Mesodermal cell (in vitro differentiated cells): ENCODE measurements at regions not wholly inside any gene's neighbourhood (a gene's known extent, or its start where the extent isn't known, plus 50 kb on each side); places are given as distances from the start of the nearest gene placed in this dataset.

Experiments used
- H3K27ac ChIP-seq: 2 replicates; pipeline ENCODE4 v1.7.0; 2013; ENCODE audit warnings: mild to moderate bottlenecking, low read depth, low read length, moderate library complexity; ENCODE audit not compliant: severe bottlenecking
- H3K36me3 ChIP-seq: 2 replicates; pipeline ENCODE4 v1.7.1; 2013; ENCODE audit warnings: mild to moderate bottlenecking, low read length, moderate library complexity; ENCODE audit not compliant: control insufficient read depth, insufficient read depth
- H3K4me1 ChIP-seq: one replicate; pipeline ENCODE4 v1.7.1; 2013; ENCODE audit warnings: mild to moderate bottlenecking, low read length; ENCODE audit not compliant: insufficient read depth, control insufficient read depth, poor library complexity, severe bottlenecking
- H3K4me3 ChIP-seq: 2 replicates; pipeline ENCODE4 v1.7.0; 2013; ENCODE audit warnings: low read length, control low read depth, mild to moderate bottlenecking; ENCODE audit not compliant: insufficient read depth, poor library complexity, severe bottlenecking; ENCODE audit errors: extremely low read depth
- H3K9me3 ChIP-seq: 2 replicates; pipeline ENCODE4 v1.7.1; 2013; ENCODE audit warnings: mild to moderate bottlenecking, low read length, moderate library complexity; ENCODE audit not compliant: control insufficient read depth
- WGBS, 2 experiments: methylation state at CpG; one replicate each; pipeline ENCODE4 v1.1.5; 2013; ENCODE audit warnings: missing lambda C conversion rate in 2 of 2; ENCODE audit not compliant: insufficient coverage in 2 of 2; 5-methylcytosine and 5-hydroxymethylcytosine counted together

- no peaks in the 10 kb centered on the region for H3K36me3 ChIP-seq
- H3K9me3 ChIP-seq: no peaks in the 10 kb centered on the region
- peaks cover 30% of the 10 kb centered on the region for H3K4me1 ChIP-seq
- 86 to 93% methylated on average over 4 to 5 of the region's 5 CpGs for WGBS, 2 experiments
- H3K27ac ChIP-seq: no peak overlapping the region
- no peak overlapping the region for H3K4me3 ChIP-seq
These were observed 391.3 kb downstream of the GADD45G start for GRCh38 chr9:89996116-89996515.

DNA sequence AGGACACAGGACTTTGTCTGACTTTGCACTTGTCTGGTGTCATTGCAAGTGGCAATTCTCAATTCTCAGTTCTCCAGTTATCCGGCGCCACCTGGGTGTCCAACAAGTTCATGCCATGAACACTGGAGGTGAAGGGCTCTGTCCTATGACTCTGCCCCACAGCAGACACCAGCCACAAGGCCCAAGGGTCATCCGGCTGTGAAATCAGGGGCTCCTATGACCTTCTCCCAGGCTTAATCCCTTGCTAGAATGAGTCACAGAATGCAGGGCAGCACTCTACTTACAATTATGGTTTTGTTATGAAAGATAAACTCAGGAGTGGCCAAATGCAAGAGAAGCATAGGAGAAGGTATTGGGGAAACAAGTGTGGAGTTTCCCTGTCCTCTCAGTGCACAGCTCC lies 392.0 kb downstream of the GADD45G start:
- Histone ChIP-seq H3K4me1 (peaks cover 32% of the 10 kb centered on the region), H3K4me3 (no peak overlapping the region), H3K9me3 (no peaks in the 10 kb centered on the region), H3K36me3 (no peaks in the 10 kb centered on the region), H3K27ac (no peak overlapping the region)
- WGBS, 2 experiments: 92 to 100% methylated on average over 2 to 3 of the region's 3 CpGs

DNA sequence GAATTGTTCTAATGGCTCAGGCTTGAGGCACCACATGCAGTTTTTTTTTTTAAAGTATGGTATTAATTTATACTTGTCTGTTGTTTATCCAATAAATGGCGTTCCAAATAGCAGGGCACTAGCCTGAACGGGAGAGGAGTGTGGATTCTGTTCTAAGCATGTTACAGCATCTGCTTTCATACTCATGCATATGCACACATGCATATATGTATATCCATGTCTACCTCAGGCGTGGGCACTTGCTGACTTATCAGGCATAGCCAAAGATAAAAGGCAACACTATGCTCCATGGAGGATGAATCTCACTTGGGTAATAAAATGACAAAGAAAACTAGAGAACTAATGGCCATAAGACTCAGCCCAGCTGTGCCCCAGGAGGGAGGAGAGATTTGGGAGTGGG lies 393.8 kb downstream of the GADD45G start:
- Histone ChIP-seq H3K27ac (no peak overlapping the region), H3K9me3 (no peaks in the 10 kb centered on the region), H3K36me3 (no peaks in the 10 kb centered on the region), H3K4me1 (peaks cover 43% of the 10 kb centered on the region), H3K4me3 (no peak overlapping the region)
- 100% methylated on average over 1 of the region's 3 CpGs; no CpG with 5 or more reads in 1 of the 2 experiments for WGBS, 2 experiments

DNA sequence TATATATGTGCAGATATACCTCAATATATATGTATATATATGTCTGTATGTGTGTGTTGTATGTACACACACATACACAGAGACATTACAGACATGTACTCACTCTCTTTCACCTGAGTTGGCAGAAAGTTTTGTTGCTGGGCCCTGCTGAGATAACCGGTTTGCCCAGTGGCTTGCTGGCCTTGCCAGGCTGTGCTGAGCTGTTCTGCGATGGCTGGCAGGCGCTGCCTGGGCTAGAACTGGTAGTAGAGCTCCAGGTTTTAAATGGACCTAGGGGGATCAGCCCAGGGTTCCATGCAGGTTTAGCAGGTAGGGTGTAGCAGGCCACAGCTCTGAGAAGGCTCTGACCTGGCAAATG lies 394.3 kb downstream of the GADD45G start:
- no peak overlapping the region for H3K4me3 ChIP-seq
- H3K36me3 ChIP-seq: no peaks in the 10 kb centered on the region
- WGBS, 2 experiments: 93 to 100% methylated on average over 2 to 3 of the region's 3 CpGs
- H3K9me3 ChIP-seq: no peaks in the 10 kb centered on the region
- H3K27ac ChIP-seq: no peak overlapping the region
- H3K4me1 ChIP-seq: peaks cover 38% of the 10 kb centered on the region

GRCh38 chr9:89999534-90000370 lies 394.9 kb downstream of the GADD45G start:
- Histone ChIP-seq H3K9me3 (no peaks in the 10 kb centered on the region), H3K4me1 (peaks cover 33% of the 10 kb centered on the region), H3K36me3 (no peaks in the 10 kb centered on the region), H3K4me3 (no peak overlapping the region), H3K27ac (no peak overlapping the region)
- whole genome bisulfite sequencing, 2 experiments: 70 to 79% methylated on average over 9 to 11 of the region's 12 CpGs

- 89 to 94% methylated on average over 6 to 7 of the region's 7 CpGs for WGBS, 2 experiments
- no peaks in the 10 kb centered on the region for H3K36me3 ChIP-seq
- no peak overlapping the region for H3K4me3 ChIP-seq
- H3K27ac ChIP-seq: no peak overlapping the region
- peaks cover 33% of the 10 kb centered on the region for H3K4me1 ChIP-seq
- H3K9me3 ChIP-seq: no peaks in the 10 kb centered on the region
These were observed 396.1 kb downstream of the GADD45G start for GRCh38 chr9:90000925-90001324.

- no peak overlapping the region for H3K4me3 ChIP-seq
- 85 to 95% methylated on average over 6 to 7 of the region's 7 CpGs for WGBS, 2 experiments
These were observed 396.9 kb downstream of the GADD45G start for GRCh38 chr9:90001747-90002146.

DNA sequence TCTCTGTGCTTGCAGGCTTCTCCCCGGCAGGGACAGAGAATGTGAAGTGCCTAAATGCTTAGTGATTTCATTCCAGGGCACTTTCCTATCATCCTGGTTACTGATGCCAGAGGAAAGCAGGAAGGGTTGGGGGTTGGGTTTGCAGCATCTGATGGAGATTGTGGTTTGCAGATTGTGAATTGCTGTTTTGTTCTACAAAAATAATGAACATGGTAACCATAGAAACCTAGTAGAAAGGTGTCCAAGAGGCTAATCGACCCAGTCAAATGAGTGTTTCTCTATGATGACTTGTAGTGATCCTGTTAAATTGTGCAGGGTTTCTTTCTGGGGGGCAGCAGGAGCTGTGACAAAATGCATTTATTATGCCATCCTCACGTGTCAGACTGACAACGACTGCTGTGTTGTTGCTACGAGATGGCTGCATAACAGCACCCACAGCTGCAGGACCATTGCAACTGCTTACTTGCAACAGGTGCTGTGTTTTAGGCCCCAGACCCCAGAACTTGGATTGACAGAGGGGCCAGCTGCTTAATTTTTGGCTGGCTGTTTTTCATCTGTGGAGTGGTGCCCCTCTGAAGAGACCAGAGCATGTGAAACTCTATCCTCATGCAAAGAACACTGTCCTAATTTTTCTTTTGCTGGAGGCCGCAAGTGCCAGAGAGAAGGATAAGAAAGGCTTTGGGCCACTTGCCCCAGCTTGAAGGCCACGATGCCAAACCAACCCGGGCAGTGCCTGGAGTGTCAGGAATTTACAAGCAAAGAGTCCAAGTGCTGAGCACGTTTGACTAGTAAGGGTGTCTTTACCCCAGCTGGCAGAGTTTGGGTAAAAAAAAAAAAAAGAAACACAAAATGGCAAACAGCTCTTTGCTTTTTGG lies 397.8 kb downstream of the GADD45G start:
- H3K4me3 ChIP-seq: no peak overlapping the region
- WGBS, 2 experiments: 73 to 78% methylated on average over 7 to 8 of the region's 9 CpGs
- H3K4me1 ChIP-seq: peaks cover 36% of the 10 kb centered on the region
- no peaks in the 10 kb centered on the region for H3K36me3 ChIP-seq
- H3K27ac ChIP-seq: no peak overlapping the region
- no peaks in the 10 kb centered on the region for H3K9me3 ChIP-seq

More at GRCh38 chr9:90001747-90002146, 396.9 kb downstream of the GADD45G start:
- Histone ChIP-seq H3K4me1 (peaks cover 30% of the 10 kb centered on the region), H3K27ac (no peak overlapping the region), H3K9me3 (no peaks in the 10 kb centered on the region), H3K36me3 (no peaks in the 10 kb centered on the region)

DNA sequence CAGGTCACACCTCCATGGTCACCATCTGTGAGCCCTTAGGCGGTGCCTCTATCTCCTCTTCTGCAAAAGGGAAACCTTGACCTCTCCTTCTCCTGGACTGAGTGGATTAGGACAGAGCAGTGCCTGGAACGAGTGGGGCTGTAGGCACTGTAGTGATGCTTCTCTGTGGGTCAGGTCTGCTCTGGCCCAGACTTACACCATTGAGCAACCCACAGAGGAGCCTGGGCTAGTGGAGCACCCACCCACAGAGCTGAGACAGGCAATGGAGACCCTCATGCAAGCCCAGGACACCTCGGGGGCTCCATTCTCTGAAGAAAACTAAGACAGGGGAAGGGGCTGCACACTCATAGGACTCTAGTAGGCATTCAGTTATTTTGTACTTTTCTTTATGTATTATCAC lies 400.6 kb downstream of the GADD45G start:
- H3K9me3 ChIP-seq: no peaks in the 10 kb centered on the region
- H3K27ac ChIP-seq: no peak overlapping the region
- no peaks in the 10 kb centered on the region for H3K36me3 ChIP-seq
- H3K4me3 ChIP-seq: no peak overlapping the region
- 96 to 100% methylated on average over 1 to 2 of the region's 3 CpGs for WGBS, 2 experiments
- H3K4me1 ChIP-seq: peaks cover 34% of the 10 kb centered on the region

- 80 to 92% methylated on average over 3 to 9 of the region's 11 CpGs for WGBS, 2 experiments
- no peak overlapping the region for H3K4me3 ChIP-seq
- H3K27ac ChIP-seq: peak overlapping the region; percentile 92
These were observed 403.0 kb downstream of the GADD45G start for GRCh38 chr9:90007516-90008440.

More at GRCh38 chr9:90007516-90008440, 403.0 kb downstream of the GADD45G start:
- H3K4me1 ChIP-seq: peaks cover 16% of the 10 kb centered on the region
- no peaks in the 10 kb centered on the region for H3K9me3 ChIP-seq
- H3K36me3 ChIP-seq: no peaks in the 10 kb centered on the region
